Calu3 (cell line): ENCODE measurements at regions not wholly inside any gene's neighbourhood (a gene's known extent, or its start where the extent isn't known, plus 50 kb on each side); places are given as distances from the start of the nearest gene placed in this dataset.

Experiments
- BruUV-seq: library from RNA; stranded (reverse); fragments of 400-500 nt; replicated peaks from 2 replicates; lab custom pipeline; 2021; lab: Mats Ljungman, UMichigan
- CTCF ChIA-PET: fragments of 300-600 bp; sonication (Branson Sonifier 250); formaldehyde crosslinking; loops from one replicate; lab custom pipeline; 2022; ENCODE audit warnings: antibody characterized with exemption; lab: Charles Lee
- DNase-seq: peaks from one replicate; pipeline ENCODE4 v3.0.0; 2022
- H3K27ac Mint-ChIP-seq: one replicate; pipeline ENCODE4 v1.8.0; 2022; ENCODE audit warnings: mixed read lengths; ENCODE audit not compliant: unreplicated experiment
- H3K27me3 Mint-ChIP-seq: one replicate; pipeline ENCODE4 v1.8.0; 2022; ENCODE audit warnings: mixed read lengths; ENCODE audit not compliant: unreplicated experiment
- H3K36me3 Mint-ChIP-seq: one replicate; pipeline ENCODE4 v1.8.0; 2022; ENCODE audit warnings: mild to moderate bottlenecking, moderate library complexity, mixed read lengths; ENCODE audit not compliant: insufficient read depth, unreplicated experiment
- H3K4me1 Mint-ChIP-seq: one replicate; pipeline ENCODE4 v1.8.0; 2022; ENCODE audit warnings: mild to moderate bottlenecking, low read depth, mixed read lengths; ENCODE audit not compliant: unreplicated experiment
- H3K4me3 Mint-ChIP-seq: one replicate; pipeline ENCODE4 v1.8.0; 2022; ENCODE audit warnings: mild to moderate bottlenecking, low read depth, moderate library complexity, mixed read lengths; ENCODE audit not compliant: unreplicated experiment
- H3K9me3 Mint-ChIP-seq: one replicate; pipeline ENCODE4 v1.8.0; 2022; ENCODE audit warnings: low read depth, mixed read lengths; ENCODE audit not compliant: unreplicated experiment
- intact Hi-C: fragments of 100-400 bp; cut with micrococcal nuclease; formaldehyde crosslinking; loops from one replicate; pipeline ENCODE4 v1.10.0; 2022; ENCODE audit not compliant: unreplicated experiment
- TF ChIP-seq, protein P1 (sequence below): fragments of 200-600 bp; IDR thresholded peaks from one replicate; pipeline ENCODE4 v1.8.0; 2022; ENCODE audit warnings: antibody characterized with exemption; ENCODE audit not compliant: unreplicated experiment

DNA sequence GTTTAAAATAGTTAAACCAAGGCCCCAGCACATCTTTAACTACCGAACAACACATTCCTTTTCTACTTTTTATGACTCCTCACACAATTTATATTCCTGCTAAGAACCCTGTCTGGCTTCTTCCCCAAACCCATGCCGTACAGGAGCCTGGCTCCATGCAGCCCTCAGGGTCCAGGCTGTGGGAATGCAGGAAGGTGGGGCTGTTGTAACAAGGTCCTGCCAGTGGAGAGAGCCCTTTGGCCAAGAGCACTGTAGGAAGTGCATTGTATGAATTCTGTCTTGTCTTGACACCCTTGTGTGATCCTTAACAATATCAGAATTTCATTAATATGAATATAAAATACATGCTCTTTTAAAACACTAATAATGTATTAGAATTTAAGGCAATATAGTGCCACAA lies 563.8 kb downstream of the TBL1XR1 start:
- Mint-ChIP-seq H3K27ac (no peak overlapping the region), H3K27me3 (no peaks in the 10 kb centered on the region), H3K9me3 (peaks cover 2% of the 10 kb centered on the region), H3K36me3 (no peaks in the 10 kb centered on the region), H3K4me3 (no peak overlapping the region), H3K4me1 (no peaks in the 10 kb centered on the region)
- CTCF ChIA-PET: no interaction called here
- TF ChIP-seq, protein P1, sequence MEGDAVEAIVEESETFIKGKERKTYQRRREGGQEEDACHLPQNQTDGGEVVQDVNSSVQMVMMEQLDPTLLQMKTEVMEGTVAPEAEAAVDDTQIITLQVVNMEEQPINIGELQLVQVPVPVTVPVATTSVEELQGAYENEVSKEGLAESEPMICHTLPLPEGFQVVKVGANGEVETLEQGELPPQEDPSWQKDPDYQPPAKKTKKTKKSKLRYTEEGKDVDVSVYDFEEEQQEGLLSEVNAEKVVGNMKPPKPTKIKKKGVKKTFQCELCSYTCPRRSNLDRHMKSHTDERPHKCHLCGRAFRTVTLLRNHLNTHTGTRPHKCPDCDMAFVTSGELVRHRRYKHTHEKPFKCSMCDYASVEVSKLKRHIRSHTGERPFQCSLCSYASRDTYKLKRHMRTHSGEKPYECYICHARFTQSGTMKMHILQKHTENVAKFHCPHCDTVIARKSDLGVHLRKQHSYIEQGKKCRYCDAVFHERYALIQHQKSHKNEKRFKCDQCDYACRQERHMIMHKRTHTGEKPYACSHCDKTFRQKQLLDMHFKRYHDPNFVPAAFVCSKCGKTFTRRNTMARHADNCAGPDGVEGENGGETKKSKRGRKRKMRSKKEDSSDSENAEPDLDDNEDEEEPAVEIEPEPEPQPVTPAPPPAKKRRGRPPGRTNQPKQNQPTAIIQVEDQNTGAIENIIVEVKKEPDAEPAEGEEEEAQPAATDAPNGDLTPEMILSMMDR: no peak
- intact Hi-C loops: no loop called here
- DNase-seq: peak; percentile 17
- BruUV-seq: no TSS peak

DNA sequence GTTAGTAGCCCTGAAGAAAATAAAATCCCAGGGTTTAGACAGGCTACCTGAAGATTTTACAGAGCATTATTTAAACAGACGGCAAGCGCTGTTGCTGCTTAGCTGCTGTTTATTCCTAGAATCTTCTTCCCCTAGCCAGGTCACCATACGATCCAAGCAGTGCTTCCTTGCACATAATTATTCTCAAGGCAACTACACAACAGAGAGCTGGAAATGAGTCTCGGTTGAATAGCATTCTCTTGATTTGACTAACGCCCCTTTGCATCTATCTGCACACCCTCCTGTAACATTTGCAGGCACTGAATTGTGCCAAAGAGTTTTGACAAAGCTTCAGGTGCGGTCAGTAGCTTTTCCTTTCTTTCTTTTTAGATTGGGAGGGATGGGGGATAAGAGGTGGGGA lies 564.4 kb downstream of the TBL1XR1 start:
- Mint-ChIP-seq H3K4me3 (no peak overlapping the region), H3K27me3 (no peaks in the 10 kb centered on the region), H3K9me3 (peaks cover 2% of the 10 kb centered on the region), H3K36me3 (no peaks in the 10 kb centered on the region), H3K4me1 (no peaks in the 10 kb centered on the region), H3K27ac (no peak overlapping the region)
- CTCF ChIA-PET: no interaction called here
- no TSS peak for BruUV-seq
- DNase-seq: no peak
- TF ChIP-seq, protein P1: no peak
- intact Hi-C loops: no loop called here

DNA sequence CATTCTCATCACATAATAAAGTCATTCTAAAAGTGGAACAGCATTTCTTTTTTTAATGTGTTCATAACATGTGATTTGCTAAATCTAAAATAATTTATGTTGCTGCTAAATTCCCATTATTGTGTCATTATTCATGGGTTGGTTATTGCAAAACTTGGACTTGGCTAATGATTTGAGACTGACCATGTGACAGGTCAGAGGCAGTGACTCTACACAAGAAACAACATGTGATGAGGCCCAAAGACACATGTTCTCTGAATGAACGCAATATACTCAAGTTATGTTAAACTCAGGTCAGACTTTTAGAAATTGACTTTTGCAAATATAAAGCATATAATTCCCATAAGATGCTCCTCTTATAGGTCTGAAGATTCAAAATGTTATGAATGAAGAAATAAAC lies 566.1 kb downstream of the TBL1XR1 start:
- no peak for DNase-seq
- H3K4me1 Mint-ChIP-seq: no peaks in the 10 kb centered on the region
- H3K4me3 Mint-ChIP-seq: no peak overlapping the region
- H3K9me3 Mint-ChIP-seq: no peaks in the 10 kb centered on the region
- H3K27ac Mint-ChIP-seq: no peak overlapping the region
- intact Hi-C loops: no loop called here
- CTCF ChIA-PET: no interaction called here
- BruUV-seq: no TSS peak
- TF ChIP-seq, protein P1: no peak
- H3K36me3 Mint-ChIP-seq: no peaks in the 10 kb centered on the region
- no peaks in the 10 kb centered on the region for H3K27me3 Mint-ChIP-seq

DNA sequence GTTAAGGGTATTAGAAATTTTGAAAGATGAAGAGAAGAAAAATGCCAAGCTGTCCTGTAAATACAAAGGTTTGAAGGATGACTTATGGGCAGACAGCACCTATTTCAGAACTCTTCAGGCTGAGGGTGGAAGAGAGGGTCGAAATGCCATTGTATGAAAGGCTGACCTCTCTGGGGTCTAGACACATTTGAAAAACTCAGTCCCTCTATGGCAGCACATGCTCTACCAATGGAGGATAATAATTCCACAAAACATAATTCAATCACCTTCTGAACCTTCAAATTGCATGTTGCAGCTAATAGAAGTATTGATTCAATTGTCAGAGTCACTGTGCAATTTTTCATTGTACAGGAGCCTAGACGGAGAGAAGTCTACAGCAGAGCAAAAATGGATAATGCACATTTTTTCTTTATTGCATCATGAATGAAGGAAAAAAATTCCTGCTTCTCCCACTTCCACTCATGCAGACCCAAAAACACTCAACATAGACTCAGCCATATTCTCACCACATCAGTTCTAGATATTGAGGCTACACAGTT lies 569.1 kb downstream of the TBL1XR1 start:
- Mint-ChIP-seq H3K27ac (no peak overlapping the region), H3K36me3 (no peaks in the 10 kb centered on the region), H3K4me3 (no peak overlapping the region), H3K9me3 (no peaks in the 10 kb centered on the region), H3K27me3 (no peaks in the 10 kb centered on the region), H3K4me1 (no peaks in the 10 kb centered on the region)
- no peak for DNase-seq
- BruUV-seq: no TSS peak
- TF ChIP-seq, protein P1: no peak
- CTCF ChIA-PET: no interaction called here
- intact Hi-C loops: no loop called here
